ENCODE measurements at regions not wholly inside any gene's neighbourhood (a gene's known extent, or its start where the extent isn't known, plus 50 kb on each side); places are given as distances from the start of the nearest gene placed in this dataset.
"Not testable (repeated sequence)": the region's sequence is repeated elsewhere in the genome, so short reads cannot be mapped to it uniquely, and the experiment has no call there.

- no peak for DNase-seq (ENCODE audit: low read depth)
Measured at GRCh38 chr16:26395700-26396099, 671.0 kb upstream of the C16orf82 start.

DNA sequence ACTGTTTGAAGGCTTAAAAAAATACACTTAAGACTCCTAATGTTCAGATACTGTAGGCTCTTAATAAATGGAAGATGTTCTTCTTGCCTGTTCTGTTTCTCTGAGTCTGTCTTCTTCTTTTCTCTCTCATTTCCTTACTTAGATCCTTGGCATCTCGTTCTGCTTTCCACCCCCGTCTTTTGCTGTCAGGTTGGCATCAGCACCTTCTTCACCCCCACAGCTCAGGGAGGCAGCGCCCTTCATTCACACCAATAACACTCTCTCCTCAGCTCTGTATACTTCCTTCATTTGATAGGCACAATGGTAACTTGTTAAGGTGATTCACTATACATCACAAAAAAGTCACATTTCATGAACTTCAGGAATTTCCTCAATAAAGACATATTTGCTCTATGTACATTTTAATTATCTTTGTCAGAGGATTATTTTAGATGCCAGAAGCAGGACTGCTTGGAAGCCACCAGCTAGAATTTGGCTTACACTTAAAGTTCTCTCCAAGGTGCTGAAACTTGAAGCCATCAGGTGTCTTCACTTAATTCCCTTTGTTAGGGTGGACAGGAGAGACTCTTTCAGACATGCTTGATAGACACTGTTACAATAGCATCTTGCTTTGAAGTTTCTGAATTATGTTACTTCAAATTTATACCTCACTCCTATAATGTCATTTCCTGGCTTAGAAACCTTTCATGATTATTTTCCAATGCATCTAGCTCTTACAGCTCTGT, 670.1 kb upstream of the C16orf82 start:
- no peak for DNase-seq (ENCODE audit: low read depth)

DNA sequence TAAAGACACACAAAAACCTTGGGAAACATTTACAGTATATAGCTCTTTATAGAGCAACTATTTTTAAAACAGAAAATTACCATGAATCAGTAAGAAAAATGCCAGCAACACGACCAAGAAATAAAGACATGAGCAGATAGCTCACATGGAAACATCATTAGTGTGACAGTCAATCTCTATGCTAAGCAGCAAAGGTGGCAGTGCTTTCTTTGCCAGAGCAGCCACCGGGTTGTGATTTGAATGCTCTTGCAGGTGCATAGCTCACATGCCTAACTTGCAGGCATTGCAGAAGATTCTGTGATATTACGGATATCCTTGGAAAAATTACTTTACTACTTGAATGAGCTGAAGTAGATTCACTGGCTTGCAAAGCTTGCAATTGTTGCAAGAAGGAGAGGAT, 652.9 kb upstream of the C16orf82 start:
- no peak for DNase-seq (ENCODE audit: low read depth)

GRCh38 chr16:26419458-26419857, 647.3 kb upstream of the C16orf82 start:
- DNase-seq (ENCODE audit: low read depth), result not testable (repeated sequence)

GRCh38 chr16:26430618-26431017, 636.1 kb upstream of the C16orf82 start:
- DNase-seq (ENCODE audit: low read depth), result no peak

- DNase-seq (ENCODE audit: low read depth), result no peak
Measured at GRCh38 chr16:26433807-26434206, 632.9 kb upstream of the C16orf82 start.

GRCh38 chr16:26441178-26441577, 625.5 kb upstream of the C16orf82 start:
- DNase-seq (ENCODE audit: low read depth), result no peak

GRCh38 chr16:26442321-26442720, 624.4 kb upstream of the C16orf82 start:
- DNase-seq (ENCODE audit: low read depth), result no peak

DNA sequence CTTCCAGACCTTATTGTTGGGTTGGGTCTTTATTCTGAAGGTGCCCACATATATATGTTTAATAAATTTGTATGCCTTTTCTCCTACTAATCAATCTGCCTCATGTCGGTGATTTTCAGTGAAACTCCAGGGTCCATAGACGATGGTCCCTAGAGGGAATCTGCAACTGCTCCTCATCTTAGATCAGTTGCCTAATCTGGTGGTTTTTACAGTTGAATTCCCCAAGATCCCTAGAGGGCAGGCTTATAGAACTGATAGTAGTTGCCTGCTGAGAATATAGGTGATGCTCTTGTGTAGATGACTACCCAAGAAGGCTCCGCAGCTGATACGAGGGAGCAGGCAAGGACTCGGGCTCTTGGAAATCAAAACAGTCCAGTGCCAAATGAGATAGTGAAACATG, 619.2 kb upstream of the C16orf82 start:
- no peak for DNase-seq (ENCODE audit: low read depth)

GRCh38 chr16:26453215-26453614, 613.5 kb upstream of the C16orf82 start:
- DNase-seq (ENCODE audit: low read depth), result no peak

- no peak for DNase-seq (ENCODE audit: low read depth)
Measured at GRCh38 chr16:26454102-26454501, 612.6 kb upstream of the C16orf82 start.

DNA sequence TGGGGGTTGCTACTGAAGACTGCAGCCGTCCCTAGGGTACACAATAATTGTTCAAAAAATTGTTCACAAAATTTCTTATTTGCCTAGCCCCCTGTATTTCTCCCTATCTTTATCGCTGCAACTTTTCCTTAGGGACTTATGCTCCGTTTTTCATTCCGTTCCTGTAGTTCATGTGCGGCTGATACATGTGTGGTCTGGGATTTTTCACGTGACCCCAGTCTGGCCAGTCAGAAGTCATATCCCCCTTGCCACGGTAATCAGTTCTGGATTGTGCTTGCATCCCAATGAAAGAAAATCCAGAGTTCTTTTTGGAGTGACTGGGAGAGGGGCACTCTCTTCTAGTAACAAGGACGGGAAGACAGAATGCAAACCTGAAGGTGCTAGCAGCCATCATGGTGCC, 610.7 kb upstream of the C16orf82 start:
- DNase-seq (ENCODE audit: low read depth), result no peak

- DNase-seq (ENCODE audit: low read depth), result no peak
Measured at GRCh38 chr16:26457095-26457494, 609.6 kb upstream of the C16orf82 start.

DNA sequence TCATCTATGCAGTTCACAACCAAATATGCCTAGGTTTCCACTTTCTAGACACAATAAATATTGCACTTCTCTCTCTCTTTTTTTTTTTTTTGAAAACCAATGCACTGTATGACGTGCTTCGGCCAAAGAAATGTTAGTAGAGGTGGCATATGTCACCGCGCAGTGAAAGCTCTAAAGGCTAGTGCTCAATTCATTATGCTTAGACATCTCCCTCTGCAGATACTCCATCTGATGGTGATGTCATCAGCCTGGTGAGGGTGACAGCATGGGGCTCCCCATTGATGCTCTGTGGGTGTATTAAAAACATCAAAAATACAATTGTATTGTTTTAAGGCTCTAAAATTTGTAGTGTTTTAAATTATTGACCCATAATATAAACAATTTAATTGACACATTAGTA, 608.8 kb upstream of the C16orf82 start:
- DNase-seq (ENCODE audit: low read depth), result no peak

DNA sequence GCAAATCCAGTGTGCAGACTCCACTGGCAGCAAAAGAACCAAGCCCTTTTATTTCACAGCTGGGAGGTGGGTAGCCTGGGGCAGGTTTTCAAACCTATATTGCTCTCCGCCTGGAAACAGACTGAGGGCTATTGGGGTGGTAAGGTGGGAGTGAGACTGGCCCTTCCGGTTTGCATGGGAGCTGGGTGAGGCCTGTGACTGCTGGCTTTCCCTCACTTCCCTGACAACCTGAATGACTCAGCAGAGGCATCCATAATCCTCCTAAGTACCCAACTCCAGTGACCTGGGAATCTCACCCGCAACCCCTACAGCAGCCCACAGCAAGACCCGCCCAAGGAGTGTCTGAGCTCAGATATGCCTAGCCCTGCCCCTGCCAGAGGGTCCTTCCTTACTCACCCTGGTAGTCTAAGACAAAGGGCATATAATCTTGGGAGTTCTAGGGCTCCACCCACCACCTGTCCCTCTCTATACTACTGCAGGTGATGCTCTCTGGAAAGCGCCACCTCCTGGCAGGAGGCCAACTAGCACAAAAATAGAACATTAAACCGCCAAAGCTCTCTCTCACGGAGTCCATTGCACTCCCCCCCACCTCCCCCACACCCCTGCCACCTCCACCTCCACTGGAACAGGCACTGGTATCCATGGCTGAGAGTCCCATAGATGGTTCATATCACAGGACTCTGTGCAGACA, 602.0 kb upstream of the C16orf82 start:
- DNase-seq (ENCODE audit: low read depth), result no peak

DNA sequence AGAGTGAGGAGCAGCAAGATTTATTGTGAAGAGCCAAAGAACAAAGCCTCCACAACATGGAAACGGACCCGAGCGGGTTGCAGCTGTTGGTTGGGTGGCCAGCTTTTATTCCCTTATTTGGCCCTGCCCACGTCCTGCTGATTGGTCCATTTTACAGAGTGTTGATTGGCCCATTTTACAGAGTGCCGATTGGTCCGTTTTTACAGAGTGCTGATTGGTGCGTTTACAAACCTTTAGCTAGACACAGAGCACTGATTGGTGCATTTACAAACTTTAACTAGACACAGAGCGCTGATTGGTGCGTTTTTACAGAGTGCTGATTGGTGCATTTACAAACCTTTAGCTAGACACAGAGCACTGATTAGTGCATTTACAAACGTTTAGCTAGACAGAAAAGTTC, 592.3 kb upstream of the C16orf82 start:
- DNase-seq (ENCODE audit: low read depth), result not testable (repeated sequence)

DNA sequence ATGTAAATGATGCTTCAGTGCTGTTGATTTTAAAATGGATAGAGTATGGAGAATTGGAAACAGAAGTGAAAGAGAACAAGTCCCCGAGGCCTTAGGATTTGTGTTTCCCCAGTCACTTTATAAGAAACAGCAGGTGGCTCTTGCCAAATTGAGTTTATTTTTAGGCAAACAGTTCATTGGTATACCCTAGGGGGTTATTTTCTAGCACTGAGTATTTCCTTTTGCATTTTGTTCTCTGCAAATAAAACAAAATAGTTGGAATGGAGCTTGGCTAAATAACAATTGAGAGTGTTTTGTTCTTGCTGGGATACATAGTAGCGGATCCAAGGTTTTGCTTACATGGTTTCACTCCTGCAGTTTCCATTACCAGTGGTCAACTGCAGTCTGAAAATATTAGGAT, 591.1 kb upstream of the C16orf82 start:
- DNase-seq (ENCODE audit: low read depth), result no peak

- DNase-seq (ENCODE audit: low read depth), result no peak
Measured at GRCh38 chr16:26491101-26491670, 575.5 kb upstream of the C16orf82 start.

DNA sequence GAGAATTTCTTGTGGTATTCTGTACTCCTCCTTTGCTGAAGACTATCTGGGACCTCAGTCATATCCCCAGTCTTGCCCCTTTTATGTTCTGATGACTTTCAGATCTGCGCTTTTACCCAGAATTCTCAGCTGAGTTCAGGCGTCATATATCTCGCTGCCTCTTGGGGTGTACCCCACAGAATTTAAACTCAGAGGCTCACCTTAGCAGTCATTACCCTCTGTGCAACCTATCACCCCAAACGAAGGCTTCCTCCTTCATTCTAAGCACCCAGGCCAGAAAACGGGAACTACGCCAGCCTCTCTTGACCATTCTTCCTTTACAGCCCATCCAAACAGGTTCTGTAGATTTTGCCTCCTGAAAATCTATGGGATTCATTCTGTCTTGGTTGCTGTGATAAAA, 574.8 kb upstream of the C16orf82 start:
- no peak for DNase-seq (ENCODE audit: low read depth)

- no peak for DNase-seq (ENCODE audit: low read depth)
Measured at GRCh38 chr16:26493751-26494150, 573.0 kb upstream of the C16orf82 start.

- DNase-seq (ENCODE audit: low read depth), result no peak
Measured at GRCh38 chr16:26497896-26498295, 568.8 kb upstream of the C16orf82 start.

- no peak for DNase-seq (ENCODE audit: low read depth)
Measured at GRCh38 chr16:26500326-26500725, 566.4 kb upstream of the C16orf82 start.

- no peak for DNase-seq (ENCODE audit: low read depth)
Measured at GRCh38 chr16:26505496-26505895, 561.2 kb upstream of the C16orf82 start.
